RWPE2 (cell line): ENCODE measurements at regions not wholly inside any gene's neighbourhood (a gene's known extent, or its start where the extent isn't known, plus 50 kb on each side); places are given as distances from the start of the nearest gene placed in this dataset.
"Not testable (repeated sequence)": the region's sequence is repeated elsewhere in the genome, so short reads cannot be mapped to it uniquely, and the experiment has no call there.

ENCODE experiments used
- ATAC-seq: fragments of 200-7000 bp; cut with Tn5 transposase; 3 replicates; pipeline ENCODE4 v1.9.1; 2021; ENCODE audit warnings: low read depth
- DNase-seq: peaks from one replicate; pipeline ENCODE4 v3.0.0-alpha.2; 2020; ENCODE audit warnings: low spot score
- H3K27ac ChIP-seq: fragments of 450-650 bp; 2 replicates; pipeline ENCODE4 v1.5.1; 2017; ENCODE audit warnings: mild to moderate bottlenecking; ENCODE audit not compliant: poor library complexity, severe bottlenecking
- H3K27me3 ChIP-seq: fragments of 250-450 bp; sonication (Bioruptor Pico); 2 replicates; pipeline ENCODE4 v1.5.1; 2021; ENCODE audit warnings: mild to moderate bottlenecking, moderate library complexity; ENCODE audit not compliant: insufficient read depth, poor library complexity, severe bottlenecking
- H3K36me3 ChIP-seq: fragments of 250-450 bp; sonication (Bioruptor Pico); 2 replicates; pipeline ENCODE4 v1.5.1; 2020; ENCODE audit warnings: low read depth, mild to moderate bottlenecking, moderate library complexity
- H3K4me1 ChIP-seq: fragments of 250-450 bp; sonication (Bioruptor Pico); 2 replicates; pipeline ENCODE4 v1.5.1; 2021; ENCODE audit warnings: mild to moderate bottlenecking, moderate library complexity; ENCODE audit not compliant: insufficient read depth, poor library complexity, severe bottlenecking
- H3K4me3 ChIP-seq: fragments of 250-450 bp; sonication (Bioruptor Pico); 2 replicates; pipeline ENCODE4 v1.5.1; 2021; ENCODE audit warnings: mild to moderate bottlenecking, moderate library complexity; ENCODE audit not compliant: severe bottlenecking
- H3K9me3 ChIP-seq: fragments of 250-450 bp; sonication (Bioruptor Pico); 2 replicates; pipeline ENCODE4 v1.5.1; 2021; ENCODE audit warnings: mild to moderate bottlenecking, moderate library complexity; ENCODE audit not compliant: severe bottlenecking
- TF ChIP-seq, protein P1 (sequence below): fragments of 450-650 bp; IDR thresholded peaks from one replicate; pipeline ENCODE4 v1.5.1; 2017; ENCODE audit warnings: mild to moderate bottlenecking, moderate library complexity; ENCODE audit not compliant: poor library complexity, severe bottlenecking

DNA sequence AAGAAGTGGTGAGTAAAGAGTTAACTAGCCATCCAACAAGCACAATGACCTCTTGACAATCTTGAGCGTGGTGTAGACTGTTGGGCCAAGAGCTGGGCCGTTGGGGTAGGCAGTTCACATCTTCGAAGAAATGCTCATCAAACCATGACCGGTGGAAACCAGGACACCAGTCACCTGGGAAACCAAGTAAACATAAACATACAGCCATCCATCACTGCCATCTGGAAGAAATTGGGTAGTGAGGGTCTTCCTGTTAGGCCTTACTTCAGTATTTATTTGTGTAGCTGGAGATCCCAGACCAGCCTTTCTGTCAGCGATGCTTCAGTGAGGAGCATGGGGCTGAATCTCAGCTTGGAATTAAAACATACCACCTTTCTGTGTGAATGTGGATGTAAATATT lies 108.1 kb upstream of the HAO2 start:
- H3K4me3 ChIP-seq, result no peak overlapping the region
- TF ChIP-seq, protein P1, sequence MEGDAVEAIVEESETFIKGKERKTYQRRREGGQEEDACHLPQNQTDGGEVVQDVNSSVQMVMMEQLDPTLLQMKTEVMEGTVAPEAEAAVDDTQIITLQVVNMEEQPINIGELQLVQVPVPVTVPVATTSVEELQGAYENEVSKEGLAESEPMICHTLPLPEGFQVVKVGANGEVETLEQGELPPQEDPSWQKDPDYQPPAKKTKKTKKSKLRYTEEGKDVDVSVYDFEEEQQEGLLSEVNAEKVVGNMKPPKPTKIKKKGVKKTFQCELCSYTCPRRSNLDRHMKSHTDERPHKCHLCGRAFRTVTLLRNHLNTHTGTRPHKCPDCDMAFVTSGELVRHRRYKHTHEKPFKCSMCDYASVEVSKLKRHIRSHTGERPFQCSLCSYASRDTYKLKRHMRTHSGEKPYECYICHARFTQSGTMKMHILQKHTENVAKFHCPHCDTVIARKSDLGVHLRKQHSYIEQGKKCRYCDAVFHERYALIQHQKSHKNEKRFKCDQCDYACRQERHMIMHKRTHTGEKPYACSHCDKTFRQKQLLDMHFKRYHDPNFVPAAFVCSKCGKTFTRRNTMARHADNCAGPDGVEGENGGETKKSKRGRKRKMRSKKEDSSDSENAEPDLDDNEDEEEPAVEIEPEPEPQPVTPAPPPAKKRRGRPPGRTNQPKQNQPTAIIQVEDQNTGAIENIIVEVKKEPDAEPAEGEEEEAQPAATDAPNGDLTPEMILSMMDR, result no peak
- no peak overlapping the region for H3K27ac ChIP-seq
- no peaks in the 10 kb centered on the region for H3K9me3 ChIP-seq
- H3K4me1 ChIP-seq, result no peaks in the 10 kb centered on the region
- ATAC-seq, result no peak
- DNase-seq, result no peak
- H3K27me3 ChIP-seq, result no peaks in the 10 kb centered on the region
- no peaks in the 10 kb centered on the region for H3K36me3 ChIP-seq

DNA sequence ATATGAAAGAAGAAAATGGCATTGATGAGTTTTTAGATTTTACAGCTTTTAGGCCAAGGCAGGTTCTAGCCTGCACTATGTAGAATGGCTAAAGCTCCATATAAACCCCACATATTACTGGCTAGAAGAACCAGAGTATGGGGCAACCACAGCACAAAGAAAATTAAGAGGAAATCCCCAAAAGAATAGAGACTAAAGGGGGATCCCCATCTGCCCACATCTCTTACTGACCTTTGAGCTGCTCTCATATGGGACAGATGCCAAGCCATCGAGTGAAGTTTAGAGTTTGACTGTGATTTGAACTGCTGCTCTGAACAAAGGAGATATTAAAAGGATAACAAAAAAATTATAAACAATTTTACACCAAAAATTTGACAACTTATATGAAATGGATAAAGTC lies 102.2 kb upstream of the HAO2 start:
- Histone ChIP-seq H3K4me3 (no peak overlapping the region), H3K27ac (no peak overlapping the region), H3K27me3 (no peaks in the 10 kb centered on the region), H3K4me1 (no peaks in the 10 kb centered on the region), H3K36me3 (no peaks in the 10 kb centered on the region), H3K9me3 (no peaks in the 10 kb centered on the region)
- TF ChIP-seq, protein P1, result no peak
- no peak for DNase-seq
- ATAC-seq, result no peak

DNA sequence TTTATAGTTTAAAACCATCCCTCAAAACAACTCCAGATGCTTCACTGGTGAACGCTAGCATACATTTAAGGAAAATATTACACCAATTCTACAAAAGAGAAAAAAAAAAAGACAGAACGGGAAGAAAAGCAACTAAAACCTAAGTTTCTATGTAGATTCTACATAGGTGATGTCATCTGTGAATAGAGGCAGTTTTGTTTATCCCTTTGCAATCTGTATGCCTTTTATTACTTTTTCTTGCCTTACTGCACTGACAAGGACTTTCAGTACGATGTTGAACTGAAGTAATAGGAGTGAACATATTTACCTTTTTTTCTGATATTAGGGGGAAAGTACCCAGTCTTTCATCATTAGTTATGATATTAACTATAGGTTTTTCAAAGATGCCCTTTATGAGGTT lies 101.7 kb upstream of the HAO2 start:
- no peaks in the 10 kb centered on the region for H3K4me1 ChIP-seq
- H3K4me3 ChIP-seq, result no peak overlapping the region
- H3K27me3 ChIP-seq, result no peaks in the 10 kb centered on the region
- no peaks in the 10 kb centered on the region for H3K36me3 ChIP-seq
- DNase-seq (no peak), ATAC-seq (no peak)
- H3K27ac ChIP-seq, result no peak overlapping the region
- H3K9me3 ChIP-seq, result no peaks in the 10 kb centered on the region
- TF ChIP-seq, protein P1, result no peak

DNA sequence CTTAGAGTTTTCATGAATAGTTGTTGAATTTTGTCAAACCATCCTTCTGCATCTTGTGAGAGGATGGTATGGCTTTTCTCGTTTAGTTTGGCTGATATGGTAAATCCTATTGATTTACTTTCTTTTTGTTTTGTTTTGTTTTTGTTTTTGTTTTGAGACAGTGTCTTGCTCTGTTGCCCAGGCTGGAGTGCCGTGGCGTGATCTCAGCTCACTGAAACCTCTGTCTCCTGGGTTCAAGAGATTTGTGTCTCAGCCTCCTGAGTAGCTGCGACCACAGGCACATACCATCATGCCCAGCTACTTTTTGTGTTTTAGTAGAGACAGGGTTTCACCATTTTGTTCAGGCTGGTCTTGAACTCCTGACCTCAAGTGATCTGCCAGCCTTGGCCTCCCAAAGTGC lies 101.3 kb upstream of the HAO2 start:
- ATAC-seq, H3K36me3 ChIP-seq, H3K9me3 ChIP-seq, H3K27ac ChIP-seq, H3K27me3 ChIP-seq, H3K4me3 ChIP-seq, H3K4me1 ChIP-seq, DNase-seq: not testable (repeated sequence)

DNA sequence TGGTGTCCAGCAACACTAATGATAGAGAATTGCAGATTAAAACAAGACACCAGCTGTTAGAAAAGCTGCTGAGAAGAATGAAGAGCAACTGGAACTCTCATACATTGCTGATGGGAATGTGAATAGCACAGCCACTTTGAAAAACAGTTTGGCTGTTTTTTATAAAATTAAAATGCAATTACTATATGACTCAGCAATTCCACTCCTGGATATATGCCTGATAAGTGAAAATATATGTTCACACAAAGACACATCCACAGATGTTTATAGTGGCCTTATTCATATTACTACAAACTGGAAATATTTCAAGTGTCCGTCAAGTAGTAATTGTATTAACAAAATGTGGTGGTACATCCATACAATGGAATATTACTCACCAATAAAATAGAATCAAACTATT lies 99.7 kb upstream of the HAO2 start:
- ATAC-seq (no peak), DNase-seq (no peak)
- H3K4me1 ChIP-seq, result no peaks in the 10 kb centered on the region
- no peaks in the 10 kb centered on the region for H3K36me3 ChIP-seq
- TF ChIP-seq, protein P1, result no peak
- no peak overlapping the region for H3K4me3 ChIP-seq
- no peaks in the 10 kb centered on the region for H3K9me3 ChIP-seq
- no peak overlapping the region for H3K27ac ChIP-seq
- no peaks in the 10 kb centered on the region for H3K27me3 ChIP-seq
